ENCODE measurements at regions not wholly inside any gene's neighbourhood (a gene's known extent, or its start where the extent isn't known, plus 50 kb on each side); places are given as distances from the start of the nearest gene placed in this dataset.
"Not testable (repeated sequence)": the region's sequence is repeated elsewhere in the genome, so short reads cannot be mapped to it uniquely, and the experiment has no call there.

DNA sequence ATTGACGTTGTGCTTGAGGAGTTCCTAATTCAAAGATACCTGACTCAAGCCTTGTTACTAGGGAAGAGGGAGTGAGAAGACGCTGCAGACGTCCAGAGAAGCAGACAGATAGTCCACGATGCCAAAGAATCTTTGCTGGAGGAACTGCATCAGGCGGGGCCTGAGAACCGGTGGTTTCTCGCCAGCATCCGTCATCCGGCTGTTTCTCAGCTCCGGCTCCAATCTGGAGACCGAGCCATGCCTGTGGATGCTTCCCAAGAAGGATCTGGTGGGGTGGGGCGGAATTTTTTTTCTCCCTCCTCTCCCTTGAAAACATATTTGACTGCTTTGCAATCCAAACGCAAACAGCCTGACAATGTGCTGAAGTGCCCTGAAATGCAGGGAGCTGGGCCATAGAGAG, 125.8 kb upstream of the SRSF6 start:
- TF ChIP-seq, protein P1, sequence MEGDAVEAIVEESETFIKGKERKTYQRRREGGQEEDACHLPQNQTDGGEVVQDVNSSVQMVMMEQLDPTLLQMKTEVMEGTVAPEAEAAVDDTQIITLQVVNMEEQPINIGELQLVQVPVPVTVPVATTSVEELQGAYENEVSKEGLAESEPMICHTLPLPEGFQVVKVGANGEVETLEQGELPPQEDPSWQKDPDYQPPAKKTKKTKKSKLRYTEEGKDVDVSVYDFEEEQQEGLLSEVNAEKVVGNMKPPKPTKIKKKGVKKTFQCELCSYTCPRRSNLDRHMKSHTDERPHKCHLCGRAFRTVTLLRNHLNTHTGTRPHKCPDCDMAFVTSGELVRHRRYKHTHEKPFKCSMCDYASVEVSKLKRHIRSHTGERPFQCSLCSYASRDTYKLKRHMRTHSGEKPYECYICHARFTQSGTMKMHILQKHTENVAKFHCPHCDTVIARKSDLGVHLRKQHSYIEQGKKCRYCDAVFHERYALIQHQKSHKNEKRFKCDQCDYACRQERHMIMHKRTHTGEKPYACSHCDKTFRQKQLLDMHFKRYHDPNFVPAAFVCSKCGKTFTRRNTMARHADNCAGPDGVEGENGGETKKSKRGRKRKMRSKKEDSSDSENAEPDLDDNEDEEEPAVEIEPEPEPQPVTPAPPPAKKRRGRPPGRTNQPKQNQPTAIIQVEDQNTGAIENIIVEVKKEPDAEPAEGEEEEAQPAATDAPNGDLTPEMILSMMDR (conservative IDR thresholded peaks at IDR 0.05; ENCODE audit: low read length): no peak
- TF ChIP-seq EZH2phosphoT487 (IDR thresholded peaks at IDR 0.05; ENCODE audit: borderline replicate concordance, low read depth, low read length): no peak
- no peak for DNase-seq (ENCODE audit: low spot score)
- Histone ChIP-seq H3K27ac (ENCODE audit: low read depth, low read length, poor library complexity, severe bottlenecking) (no peak overlapping the region), H2AFZ (ENCODE audit: low read length) (no peak overlapping the region), H3K4me3 (ENCODE audit: low read depth, low read length, poor library complexity, severe bottlenecking) (no peak overlapping the region), H3K9me2 (ENCODE audit: insufficient read depth, low read length) (no peaks in the 10 kb centered on the region), H3K36me3 (ENCODE audit: insufficient read depth, low read length) (no peaks in the 10 kb centered on the region), H3K4me2 (ENCODE audit: low read length) (no peak overlapping the region), H3K9me3 (ENCODE audit: low read length) (0 out of 2 replicates have a peak, but pooled peaks cover 10% of the 10 kb centered on the region), H3K79me2 (ENCODE audit: insufficient read depth, low read depth, low read length) (no peaks in the 10 kb centered on the region), H4K20me1 (ENCODE audit: insufficient read depth, low read length) (no peaks in the 10 kb centered on the region), H3K4me1 (ENCODE audit: insufficient read depth, low read length, poor library complexity, severe bottlenecking) (no peaks in the 10 kb centered on the region)
- ChIA-PET POLR2A (no interaction called here), CTCF (ENCODE audit: unreplicated experiment) (no interaction called here)
- no TSS peak for BruUV-seq (replicated peaks)
- intact Hi-C loops (cut with micrococcal nuclease; ENCODE audit: unreplicated experiment): no loop called here

DNA sequence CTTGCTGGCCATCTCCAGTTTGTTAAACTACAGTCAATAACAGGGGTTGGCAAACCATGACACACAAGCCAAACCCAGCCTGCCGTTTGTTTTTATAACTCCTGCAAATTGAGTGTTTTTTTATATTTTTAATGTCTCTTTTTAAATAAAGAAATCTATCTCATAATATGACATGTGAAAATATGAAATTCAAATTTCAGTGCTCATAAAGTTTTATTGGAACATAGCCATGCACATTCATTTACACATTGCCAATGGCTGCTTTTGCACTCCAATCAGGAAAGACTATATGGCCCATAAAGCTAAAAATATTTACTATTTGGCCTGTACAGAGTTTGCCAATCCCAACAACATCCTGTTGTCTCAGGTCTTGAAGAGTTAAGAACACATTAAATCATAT, 129.0 kb upstream of the SRSF6 start:
- DNase-seq (ENCODE audit: low spot score): no peak
- H3K4me2 ChIP-seq (ENCODE audit: low read length): no peak overlapping the region
- no peak overlapping the region for H3K4me3 ChIP-seq (ENCODE audit: low read depth, low read length, poor library complexity, severe bottlenecking)
- no peaks in the 10 kb centered on the region for H3K79me2 ChIP-seq (ENCODE audit: insufficient read depth, low read depth, low read length)
- no peaks in the 10 kb centered on the region for H3K4me1 ChIP-seq (ENCODE audit: insufficient read depth, low read length, poor library complexity, severe bottlenecking)
- H3K9me3 ChIP-seq (ENCODE audit: low read length): 0 out of 2 replicates have a peak, but pooled peaks cover under 1% of the 10 kb centered on the region
- CTCF ChIA-PET (ENCODE audit: unreplicated experiment): no interaction called here
- TF ChIP-seq, protein P1 (conservative IDR thresholded peaks at IDR 0.05; ENCODE audit: low read length): no peak
- TF ChIP-seq EZH2phosphoT487 (IDR thresholded peaks at IDR 0.05; ENCODE audit: borderline replicate concordance, low read depth, low read length): no peak
- intact Hi-C loops (cut with micrococcal nuclease; ENCODE audit: unreplicated experiment): no loop called here
- no peak overlapping the region for H2AFZ ChIP-seq (ENCODE audit: low read length)
- H4K20me1 ChIP-seq (ENCODE audit: insufficient read depth, low read length): no peaks in the 10 kb centered on the region
- BruUV-seq (replicated peaks): no TSS peak
- H3K36me3 ChIP-seq (ENCODE audit: insufficient read depth, low read length): no peaks in the 10 kb centered on the region
- no peaks in the 10 kb centered on the region for H3K9me2 ChIP-seq (ENCODE audit: insufficient read depth, low read length)
- POLR2A ChIA-PET: no interaction called here
- no peak overlapping the region for H3K27ac ChIP-seq (ENCODE audit: low read depth, low read length, poor library complexity, severe bottlenecking)

DNA sequence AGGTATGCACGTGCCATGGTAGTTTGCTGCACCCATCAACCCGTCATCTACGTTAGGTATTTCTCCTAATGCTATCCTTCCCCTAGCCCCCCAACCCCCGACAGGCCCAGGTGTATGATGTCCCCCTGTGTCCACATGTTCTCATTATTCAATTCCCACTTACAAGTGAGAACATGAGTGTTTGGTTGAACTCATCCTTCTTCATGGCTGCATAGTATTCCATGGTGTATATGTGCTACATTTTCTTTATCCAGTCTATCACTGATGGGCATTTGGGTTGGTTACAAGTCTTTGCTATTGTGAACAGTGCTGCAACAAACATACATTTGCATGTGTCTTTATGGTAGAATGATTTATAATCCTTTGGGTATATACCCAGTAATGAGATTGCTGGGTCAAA, 130.5 kb upstream of the SRSF6 start:
- H2AFZ ChIP-seq (ENCODE audit: low read length); intact Hi-C loops (cut with micrococcal nuclease; ENCODE audit: unreplicated experiment); H3K36me3 ChIP-seq (ENCODE audit: insufficient read depth, low read length); H4K20me1 ChIP-seq (ENCODE audit: insufficient read depth, low read length); BruUV-seq (replicated peaks); H3K27ac ChIP-seq (ENCODE audit: low read depth, low read length, poor library complexity, severe bottlenecking); CTCF ChIA-PET (ENCODE audit: unreplicated experiment); H3K4me3 ChIP-seq (ENCODE audit: low read depth, low read length, poor library complexity, severe bottlenecking); H3K9me3 ChIP-seq (ENCODE audit: low read length); H3K4me2 ChIP-seq (ENCODE audit: low read length); H3K79me2 ChIP-seq (ENCODE audit: insufficient read depth, low read depth, low read length); DNase-seq (ENCODE audit: low spot score); H3K9me2 ChIP-seq (ENCODE audit: insufficient read depth, low read length); H3K4me1 ChIP-seq (ENCODE audit: insufficient read depth, low read length, poor library complexity, severe bottlenecking): not testable (repeated sequence)
- POLR2A ChIA-PET: interaction anchor here (0.7 kb wide), 1 partner anchor 116 kb away, joined by 3 read pairs; no protein-coding TSS in a partner anchor
